ENCODE measurements at regions not wholly inside any gene's neighbourhood (a gene's known extent, or its start where the extent isn't known, plus 50 kb on each side); places are given as distances from the start of the nearest gene placed in this dataset.

GRCh38 chr15:96766366-96766765, 435.9 kb downstream of the NR2F2 start:
- Histone ChIP-seq H3K9me3 (no peaks in the 10 kb centered on the region), H3K27ac (no peak overlapping the region), H3K36me3 (no peaks in the 10 kb centered on the region), H3K4me3 (no peak overlapping the region), H3K4me1 (no peaks in the 10 kb centered on the region), H3K27me3 (no peaks in the 10 kb centered on the region)
- no peak for TF ChIP-seq CTCF (IDR thresholded peaks at IDR 0.05)
- DNase-seq (ENCODE audit: low spot score in 2 of 2), result no peak
- intact Hi-C loops (cut with DNase I), result no loop called here

GRCh38 chr15:96767703-96768434, 437.4 kb downstream of the NR2F2 start:
- TF ChIP-seq CTCF (IDR thresholded peaks at IDR 0.05), result no peak
- no peaks in the 10 kb centered on the region for H3K27me3 ChIP-seq
- no peaks in the 10 kb centered on the region for H3K36me3 ChIP-seq
- intact Hi-C loops (cut with DNase I), result no loop called here
- DNase-seq (ENCODE audit: low spot score in 2 of 2), result no peak
- H3K4me1 ChIP-seq, result no peaks in the 10 kb centered on the region
- no peaks in the 10 kb centered on the region for H3K9me3 ChIP-seq
- H3K27ac ChIP-seq, result no peak overlapping the region
- H3K4me3 ChIP-seq, result no peak overlapping the region

- DNase-seq (ENCODE audit: low spot score in 2 of 2), result no peak
- TF ChIP-seq CTCF (IDR thresholded peaks at IDR 0.05), result no peak
- H3K9me3 ChIP-seq, result no peaks in the 10 kb centered on the region
These were observed 437.9 kb downstream of the NR2F2 start for GRCh38 chr15:96768435-96768789.

GRCh38 chr15:96771035-96771434, 440.5 kb downstream of the NR2F2 start:
- H3K4me3 ChIP-seq, result no peak overlapping the region
- H3K36me3 ChIP-seq, result no peaks in the 10 kb centered on the region
- H3K27me3 ChIP-seq, result no peaks in the 10 kb centered on the region
- no peaks in the 10 kb centered on the region for H3K9me3 ChIP-seq
- no peak for TF ChIP-seq CTCF (IDR thresholded peaks at IDR 0.05)
- H3K27ac ChIP-seq, result no peak overlapping the region
- intact Hi-C loops (cut with DNase I), result no loop called here
- DNase-seq (ENCODE audit: low spot score in 2 of 2), result no peak
- H3K4me1 ChIP-seq, result no peaks in the 10 kb centered on the region

More at GRCh38 chr15:96768435-96768789, 437.9 kb downstream of the NR2F2 start:
- Histone ChIP-seq H3K4me3 (no peak overlapping the region), H3K27me3 (no peaks in the 10 kb centered on the region), H3K36me3 (no peaks in the 10 kb centered on the region), H3K4me1 (no peaks in the 10 kb centered on the region), H3K27ac (no peak overlapping the region)
- intact Hi-C loops (cut with DNase I), result no loop called here

- no peak overlapping the region for H3K4me3 ChIP-seq
- H3K9me3 ChIP-seq, result no peaks in the 10 kb centered on the region
- H3K4me1 ChIP-seq, result no peaks in the 10 kb centered on the region
- TF ChIP-seq CTCF (IDR thresholded peaks at IDR 0.05), result no peak
- no peak for DNase-seq (ENCODE audit: low spot score in 2 of 2)
- H3K36me3 ChIP-seq, result no peaks in the 10 kb centered on the region
- no peak overlapping the region for H3K27ac ChIP-seq
- intact Hi-C loops (cut with DNase I), result no loop called here
- no peaks in the 10 kb centered on the region for H3K27me3 ChIP-seq
These were observed 443.7 kb downstream of the NR2F2 start for GRCh38 chr15:96774216-96774615.

GRCh38 chr15:96783746-96784145, 453.2 kb downstream of the NR2F2 start:
- Histone ChIP-seq H3K4me3 (no peak overlapping the region), H3K36me3 (no peaks in the 10 kb centered on the region), H3K27me3 (no peaks in the 10 kb centered on the region), H3K9me3 (no peaks in the 10 kb centered on the region), H3K4me1 (no peaks in the 10 kb centered on the region), H3K27ac (no peak overlapping the region)
- DNase-seq (ENCODE audit: low spot score in 2 of 2), result no peak
- no peak for TF ChIP-seq CTCF (IDR thresholded peaks at IDR 0.05)
- intact Hi-C loops (cut with DNase I), result no loop called here
